ENCODE measurements at regions not wholly inside any gene's neighbourhood (a gene's known extent, or its start where the extent isn't known, plus 50 kb on each side); places are given as distances from the start of the nearest gene placed in this dataset.

DNA sequence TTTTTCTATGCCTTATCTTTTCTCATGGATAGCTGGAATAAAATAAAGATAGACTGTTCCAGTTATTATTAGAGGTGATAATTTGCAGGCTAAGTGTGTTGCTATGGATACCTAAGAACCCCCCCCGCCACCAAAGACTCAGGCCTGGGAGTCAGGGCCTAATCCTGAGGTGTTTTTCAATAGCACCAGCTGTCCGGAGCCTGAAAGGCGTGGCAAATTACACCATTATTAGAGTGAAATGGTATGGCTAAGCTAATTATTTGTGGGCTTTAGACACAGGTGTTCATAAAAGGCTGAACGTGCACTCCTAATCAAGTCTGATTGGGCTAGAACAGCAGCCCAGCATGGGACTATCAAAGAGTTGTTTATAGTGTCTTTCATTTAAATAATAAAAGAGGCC, 293.2 kb upstream of the DCC start:
- no peaks in the 10 kb centered on the region for H3K9me3 ChIP-seq (replicated peaks; ENCODE audit: control insufficient read depth, insufficient read depth, low read length)
- ATAC-seq (no peak), FAIRE-seq (no peak), DNase-seq (ENCODE audit: low read depth, low spot score) (no peak)
- in situ Hi-C loops (cut with MboI), result no loop called here
- H3K79me2 ChIP-seq (ENCODE audit: control insufficient read depth, insufficient read depth, low read length), result no peaks in the 10 kb centered on the region
- RAD21 ChIA-PET (ENCODE audit: unreplicated experiment), result no interaction called here
- no peak overlapping the region for H2AFZ ChIP-seq (ENCODE audit: control insufficient read depth, low read depth, low read length)
- no peak overlapping the region for H3K4me2 ChIP-seq (ENCODE audit: control insufficient read depth, insufficient read depth)
- TF ChIP-seq PML (IDR thresholded peaks at IDR 0.05; ENCODE audit: low read length) (no peak), MYB (IDR thresholded peaks at IDR 0.05; ENCODE audit: borderline replicate concordance, low read depth, low read length) (no peak), TCF12 (IDR thresholded peaks at IDR 0.05; ENCODE audit: low read depth, low read length) (no peak), SUZ12 (IDR thresholded peaks at IDR 0.05; ENCODE audit: unreplicated experiment) (no peak), NR2C2 (IDR thresholded peaks at IDR 0.05; ENCODE audit: borderline replicate concordance, control insufficient read depth, insufficient read length, low read depth) (no peak), HDGF (IDR thresholded peaks at IDR 0.05) (no peak), STAT3 (IDR thresholded peaks at IDR 0.05; ENCODE audit: low read depth, low read length) (no peak), CBX3 (IDR thresholded peaks at IDR 0.05; ENCODE audit: borderline replicate concordance, low read depth) (no peak)
- TF ChIP-seq, protein P1, sequence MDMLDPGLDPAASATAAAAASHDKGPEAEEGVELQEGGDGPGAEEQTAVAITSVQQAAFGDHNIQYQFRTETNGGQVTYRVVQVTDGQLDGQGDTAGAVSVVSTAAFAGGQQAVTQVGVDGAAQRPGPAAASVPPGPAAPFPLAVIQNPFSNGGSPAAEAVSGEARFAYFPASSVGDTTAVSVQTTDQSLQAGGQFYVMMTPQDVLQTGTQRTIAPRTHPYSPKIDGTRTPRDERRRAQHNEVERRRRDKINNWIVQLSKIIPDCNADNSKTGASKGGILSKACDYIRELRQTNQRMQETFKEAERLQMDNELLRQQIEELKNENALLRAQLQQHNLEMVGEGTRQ (IDR thresholded peaks at IDR 0.05; ENCODE audit: borderline replicate concordance, low read depth, low read length), result no peak
- WGBS (ENCODE audit: insufficient coverage, insufficient replicate concordance, low lambda C conversion rate, missing lambda C conversion rate), result 14% methylated on average over 4 of the region's 4 CpGs
- H3K36me3 ChIP-seq (ENCODE audit: control insufficient read depth in 2 of 2, insufficient read depth in 2 of 2, low read length in 1 of 2), result no peaks in the 10 kb centered on the region
- no peak overlapping the region for H3K4me3 ChIP-seq
- SMC1A ChIA-PET (ENCODE audit: uncharacterized antibody, unreplicated experiment), result interaction anchor here (0.5 to 1.6 kb wide), 3 partner anchors 23 to 41 kb away, joined by 3 to 6 read pairs (median 4); no protein-coding TSS in a partner anchor
- no peaks in the 10 kb centered on the region for H3K27me3 ChIP-seq (replicated peaks in 1 of 2; ENCODE audit: control insufficient read depth in 2 of 2, insufficient read depth in 2 of 2, low read length in 1 of 2)
- no peaks in the 10 kb centered on the region for H3K4me1 ChIP-seq (ENCODE audit: control insufficient read depth, insufficient read depth, low read length)
- CTCF ChIA-PET, result no interaction called here
- no peak overlapping the region for H3K27ac ChIP-seq (ENCODE audit: control insufficient read depth, insufficient read depth)
- no TSS peak for BruUV-seq (replicated peaks)
- POLR2A ChIA-PET, result no interaction called here
- H4K20me1 ChIP-seq (ENCODE audit: control insufficient read depth, insufficient read depth), result no peaks in the 10 kb centered on the region
- H3K9ac ChIP-seq (ENCODE audit: control insufficient read depth, insufficient read depth, low read length), result no peak overlapping the region
- intact Hi-C loops (cut with micrococcal nuclease; ENCODE audit: unreplicated experiment), result no loop called here

Data from GM12878 (cell line).